Esophagus muscularis mucosa (tissue), 3 donors: ENCODE measurements at regions not wholly inside any gene's neighbourhood (a gene's known extent, or its start where the extent isn't known, plus 50 kb on each side); places are given as distances from the start of the nearest gene placed in this dataset.

Experiments
- POLR2A ChIP-seq: fragments of 450-650 bp; IDR thresholded peaks from one replicate; pipeline ENCODE4 v1.6.1; 2017; ENCODE audit warnings: antibody characterized with exemption, moderate library complexity, mild to moderate bottlenecking, low read depth
- TF ChIP-seq, protein P1 (sequence below), 3 experiments: fragments of 200-600 bp in 2 of 3; fragments of 450-650 bp in 1 of 3; sonication (generic) in 2 of 3; IDR thresholded peaks; one replicate each; pipeline ENCODE4 v1.5.1; 2017 to 2019; ENCODE audit warnings: antibody characterized with exemption in 3 of 3, mild to moderate bottlenecking in 2 of 3, moderate library complexity in 1 of 3

DNA sequence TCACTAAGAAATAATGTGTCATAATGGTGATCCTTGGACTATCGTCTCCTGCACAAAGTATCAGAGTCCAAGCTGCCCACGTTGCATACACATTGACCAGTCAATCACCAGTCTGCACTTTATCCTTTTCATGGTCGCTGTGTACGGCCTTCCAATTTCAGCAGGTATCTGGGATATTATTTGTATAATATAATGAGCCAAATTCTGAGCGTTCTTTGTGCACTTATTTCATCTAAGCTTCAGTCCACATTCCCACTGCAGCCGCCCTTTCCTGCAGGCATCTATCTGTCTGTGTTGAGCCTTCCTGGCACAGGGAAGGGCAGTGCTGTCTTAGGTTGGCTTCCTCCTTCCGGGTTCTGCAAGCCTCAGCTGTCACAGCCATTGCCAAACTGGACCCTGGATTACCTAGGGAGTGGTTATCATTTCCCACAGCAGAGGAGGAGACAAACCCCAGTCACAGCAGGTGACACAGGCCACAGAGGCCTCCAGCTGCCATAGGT, 174.3 kb downstream of the TTLL2 start:
- TF ChIP-seq, protein P1, sequence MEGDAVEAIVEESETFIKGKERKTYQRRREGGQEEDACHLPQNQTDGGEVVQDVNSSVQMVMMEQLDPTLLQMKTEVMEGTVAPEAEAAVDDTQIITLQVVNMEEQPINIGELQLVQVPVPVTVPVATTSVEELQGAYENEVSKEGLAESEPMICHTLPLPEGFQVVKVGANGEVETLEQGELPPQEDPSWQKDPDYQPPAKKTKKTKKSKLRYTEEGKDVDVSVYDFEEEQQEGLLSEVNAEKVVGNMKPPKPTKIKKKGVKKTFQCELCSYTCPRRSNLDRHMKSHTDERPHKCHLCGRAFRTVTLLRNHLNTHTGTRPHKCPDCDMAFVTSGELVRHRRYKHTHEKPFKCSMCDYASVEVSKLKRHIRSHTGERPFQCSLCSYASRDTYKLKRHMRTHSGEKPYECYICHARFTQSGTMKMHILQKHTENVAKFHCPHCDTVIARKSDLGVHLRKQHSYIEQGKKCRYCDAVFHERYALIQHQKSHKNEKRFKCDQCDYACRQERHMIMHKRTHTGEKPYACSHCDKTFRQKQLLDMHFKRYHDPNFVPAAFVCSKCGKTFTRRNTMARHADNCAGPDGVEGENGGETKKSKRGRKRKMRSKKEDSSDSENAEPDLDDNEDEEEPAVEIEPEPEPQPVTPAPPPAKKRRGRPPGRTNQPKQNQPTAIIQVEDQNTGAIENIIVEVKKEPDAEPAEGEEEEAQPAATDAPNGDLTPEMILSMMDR (IDR thresholded peaks at IDR 0.05): no peak
- no peak for TF ChIP-seq POLR2A
